CD4-positive, alpha-beta T cell (primary cell): ENCODE measurements at regions not wholly inside any gene's neighbourhood (a gene's known extent, or its start where the extent isn't known, plus 50 kb on each side); places are given as distances from the start of the nearest gene placed in this dataset.

Experiments
- ATAC-seq: fragments of 200-7000 bp; cut with Tn5 transposase; one replicate; pipeline ENCODE4 v1.10.0; 2022; ENCODE audit warnings: mild to moderate bottlenecking; ENCODE audit not compliant: poor library complexity
- CTCF ChIA-PET: fragments of 350-600 bp; sonication (Branson Sonifier 250); formaldehyde crosslinking; loops from one replicate; lab custom pipeline; 2021; ENCODE audit warnings: antibody characterized with exemption, inconsistent platforms; lab: Charles Lee
- POLR2A ChIA-PET: fragments of 350-600 bp; sonication (Branson Sonifier 250); formaldehyde crosslinking; loops from one replicate; lab custom pipeline; 2021; ENCODE audit warnings: antibody characterized with exemption, inconsistent platforms; lab: Charles Lee
- DNase-seq, 14 experiments: peaks; one replicate each; pipeline ENCODE4 v3.0.0-alpha.2; 2013 to 2020; ENCODE audit warnings: mixed read lengths in 2 of 14
- H3K27ac ChIP-seq, 2 donors: one replicate each; pipeline versions ENCODE4 v1.5.1 to v1.7.0; 2013; ENCODE audit warnings: low read length in 2 of 2, low read depth in 1 of 2, mild to moderate bottlenecking in 1 of 2
- H3K27me3 ChIP-seq, 2 experiments: 1 replicate in 1 of 2; 2 replicates in 1 of 2; pipeline versions ENCODE4 v1.6.1 to v1.7.0; 2013; ENCODE audit warnings: low read length in 2 of 2, control low read depth in 1 of 2, mild to moderate bottlenecking in 1 of 2, moderate library complexity in 1 of 2; ENCODE audit not compliant: insufficient read depth in 2 of 2, control insufficient read depth in 1 of 2
- H3K36me3 ChIP-seq: one replicate; pipeline ENCODE4 v1.6.1; 2013; ENCODE audit warnings: low read length, control low read depth; ENCODE audit not compliant: insufficient read depth
- H3K4me1 ChIP-seq: one replicate; pipeline ENCODE4 v1.6.1; 2013; ENCODE audit warnings: low read length, control low read depth; ENCODE audit not compliant: insufficient read depth
- H3K4me3 ChIP-seq: one replicate; pipeline ENCODE4 v1.5.1; 2013; ENCODE audit warnings: mild to moderate bottlenecking, low read length, moderate library complexity
- H3K9me3 ChIP-seq, 2 experiments: 1 replicate in 1 of 2; 2 replicates in 1 of 2; pipeline versions ENCODE4 v1.6.1 to v1.7.0; 2013; ENCODE audit warnings: low read length in 2 of 2, mild to moderate bottlenecking in 2 of 2, control low read depth in 1 of 2, moderate library complexity in 1 of 2; ENCODE audit not compliant: control insufficient read depth in 1 of 2, insufficient read depth in 1 of 2
- H3K27ac Mint-ChIP-seq: one replicate; pipeline ENCODE4 v1.8.0; 2020; ENCODE audit warnings: mixed read lengths
- H3K27me3 Mint-ChIP-seq: one replicate; pipeline ENCODE4 v1.8.0; 2021; ENCODE audit warnings: mixed read lengths
- H3K36me3 Mint-ChIP-seq: one replicate; pipeline ENCODE4 v1.8.0; 2021; ENCODE audit warnings: low read depth, mixed read lengths
- H3K4me1 Mint-ChIP-seq: one replicate; pipeline ENCODE4 v1.8.0; 2021; ENCODE audit warnings: low read depth, mixed read lengths
- H3K4me3 Mint-ChIP-seq: one replicate; pipeline ENCODE4 v1.8.0; 2020; ENCODE audit warnings: mild to moderate bottlenecking, mixed read lengths
- H3K9me3 Mint-ChIP-seq: one replicate; pipeline ENCODE4 v1.8.0; 2020; ENCODE audit warnings: mixed read lengths
- intact Hi-C, 2 experiments: fragments of 100-400 bp; cut with DNase I in 1 of 2; cut with micrococcal nuclease in 1 of 2; formaldehyde crosslinking; loops; one replicate each; pipeline versions ENCODE4 v1.15.1 to v1.9.0; 2023 to 2025; cut with DNase I, micrococcal nuclease
- TF ChIP-seq, protein P1 (sequence below): fragments of 200-600 bp; IDR thresholded peaks from one replicate; pipeline ENCODE4 v1.8.0; 2022; ENCODE audit warnings: antibody characterized with exemption, mild to moderate bottlenecking

DNA sequence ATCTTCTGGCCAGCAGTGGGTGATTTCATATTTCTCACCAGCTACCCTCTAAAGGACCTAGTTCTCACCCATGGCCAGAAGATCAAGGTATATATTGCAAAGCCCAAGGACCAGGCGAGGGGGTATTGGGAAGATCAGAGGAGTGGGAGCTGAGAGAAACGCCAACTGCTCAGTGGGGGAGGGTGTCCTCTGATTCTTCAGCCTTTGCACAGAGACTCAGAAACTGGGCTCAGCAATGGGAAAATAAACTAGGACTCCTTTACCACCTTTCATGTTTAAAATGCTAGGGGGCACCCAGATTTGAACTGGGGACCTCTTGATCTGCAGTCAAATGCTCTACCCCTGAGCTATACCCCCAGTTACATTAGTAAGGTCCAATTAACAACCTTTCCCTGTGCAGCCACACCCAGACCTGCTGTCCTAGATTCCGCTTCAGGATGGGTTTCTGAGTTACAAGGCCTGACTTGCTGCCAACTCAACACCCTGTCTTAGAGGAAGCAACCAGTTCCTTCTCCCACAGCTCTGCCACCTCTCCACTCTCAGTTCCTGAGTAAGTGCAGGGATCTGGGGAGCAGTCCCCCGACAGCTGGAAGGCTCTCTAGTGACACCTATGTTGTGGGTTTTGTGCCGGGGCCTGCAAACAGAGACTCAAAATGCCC, 93.5 kb downstream of the ZNF783 start:
- H3K4me3 Mint-ChIP-seq = no peak overlapping the region
- CTCF ChIA-PET = no interaction called here

DNA sequence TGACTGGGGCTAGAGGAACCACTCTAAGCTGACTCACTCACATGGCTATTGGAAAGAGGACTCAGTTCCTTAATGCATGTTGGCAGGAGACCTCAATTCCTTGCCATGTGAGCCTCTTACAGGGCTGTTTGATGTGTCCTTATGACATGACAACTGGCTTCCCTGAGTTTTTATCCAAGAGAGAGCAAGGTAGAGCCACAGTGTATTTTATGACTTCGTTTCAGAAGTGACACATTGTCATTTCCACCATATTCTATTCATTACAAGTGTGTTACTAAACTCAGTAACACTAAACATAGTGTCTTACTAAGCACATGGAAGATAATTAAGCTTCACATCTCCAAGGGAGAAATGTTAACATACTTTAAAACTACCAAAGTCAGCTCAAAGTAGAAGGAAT, 98.2 kb downstream of the ZNF777 start:
- no peak for ATAC-seq
- Histone ChIP-seq H3K27ac (no peak overlapping the region), H3K4me1 (no peaks in the 10 kb centered on the region), H3K4me3 (no peak overlapping the region), H3K9me3 (peaks cover 12 to 29% of the 10 kb centered on the region in 2 experiments), H3K27me3 (peaks cover 5 to 6% of the 10 kb centered on the region in 2 experiments), H3K36me3 (no peaks in the 10 kb centered on the region)
- no peak overlapping the region for H3K4me3 Mint-ChIP-seq
- H3K9me3 Mint-ChIP-seq = peaks cover 8% of the 10 kb centered on the region
- CTCF ChIA-PET = no interaction called here
- TF ChIP-seq, protein P1, sequence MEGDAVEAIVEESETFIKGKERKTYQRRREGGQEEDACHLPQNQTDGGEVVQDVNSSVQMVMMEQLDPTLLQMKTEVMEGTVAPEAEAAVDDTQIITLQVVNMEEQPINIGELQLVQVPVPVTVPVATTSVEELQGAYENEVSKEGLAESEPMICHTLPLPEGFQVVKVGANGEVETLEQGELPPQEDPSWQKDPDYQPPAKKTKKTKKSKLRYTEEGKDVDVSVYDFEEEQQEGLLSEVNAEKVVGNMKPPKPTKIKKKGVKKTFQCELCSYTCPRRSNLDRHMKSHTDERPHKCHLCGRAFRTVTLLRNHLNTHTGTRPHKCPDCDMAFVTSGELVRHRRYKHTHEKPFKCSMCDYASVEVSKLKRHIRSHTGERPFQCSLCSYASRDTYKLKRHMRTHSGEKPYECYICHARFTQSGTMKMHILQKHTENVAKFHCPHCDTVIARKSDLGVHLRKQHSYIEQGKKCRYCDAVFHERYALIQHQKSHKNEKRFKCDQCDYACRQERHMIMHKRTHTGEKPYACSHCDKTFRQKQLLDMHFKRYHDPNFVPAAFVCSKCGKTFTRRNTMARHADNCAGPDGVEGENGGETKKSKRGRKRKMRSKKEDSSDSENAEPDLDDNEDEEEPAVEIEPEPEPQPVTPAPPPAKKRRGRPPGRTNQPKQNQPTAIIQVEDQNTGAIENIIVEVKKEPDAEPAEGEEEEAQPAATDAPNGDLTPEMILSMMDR = no peak
- no peaks in the 10 kb centered on the region for H3K36me3 Mint-ChIP-seq
- H3K27me3 Mint-ChIP-seq = peaks cover 44% of the 10 kb centered on the region
- POLR2A ChIA-PET = no interaction called here
- no peak overlapping the region for H3K27ac Mint-ChIP-seq
- intact Hi-C loops = no loop called here
- no peaks in the 10 kb centered on the region for H3K4me1 Mint-ChIP-seq
- no peak for DNase-seq

More for the DNA sequence above, 93.5 kb downstream of the ZNF783 start:
- Histone ChIP-seq H3K27ac (no peak overlapping the region), H3K36me3 (no peaks in the 10 kb centered on the region), H3K27me3 (peaks cover 0 to under 1% of the 10 kb centered on the region in 2 experiments), H3K9me3 (peaks cover 0 to 17% of the 10 kb centered on the region in 2 experiments), H3K4me3 (no peak overlapping the region), H3K4me1 (no peaks in the 10 kb centered on the region)
- no peak for ATAC-seq
- DNase-seq = no peak
- intact Hi-C loops = no loop called here
- Mint-ChIP-seq H3K4me1 (no peaks in the 10 kb centered on the region), H3K36me3 (no peaks in the 10 kb centered on the region), H3K27ac (no peak overlapping the region), H3K27me3 (peaks cover 13% of the 10 kb centered on the region), H3K9me3 (peaks cover 3% of the 10 kb centered on the region)
- POLR2A ChIA-PET = no interaction called here
- TF ChIP-seq, protein P1 = no peak

DNA sequence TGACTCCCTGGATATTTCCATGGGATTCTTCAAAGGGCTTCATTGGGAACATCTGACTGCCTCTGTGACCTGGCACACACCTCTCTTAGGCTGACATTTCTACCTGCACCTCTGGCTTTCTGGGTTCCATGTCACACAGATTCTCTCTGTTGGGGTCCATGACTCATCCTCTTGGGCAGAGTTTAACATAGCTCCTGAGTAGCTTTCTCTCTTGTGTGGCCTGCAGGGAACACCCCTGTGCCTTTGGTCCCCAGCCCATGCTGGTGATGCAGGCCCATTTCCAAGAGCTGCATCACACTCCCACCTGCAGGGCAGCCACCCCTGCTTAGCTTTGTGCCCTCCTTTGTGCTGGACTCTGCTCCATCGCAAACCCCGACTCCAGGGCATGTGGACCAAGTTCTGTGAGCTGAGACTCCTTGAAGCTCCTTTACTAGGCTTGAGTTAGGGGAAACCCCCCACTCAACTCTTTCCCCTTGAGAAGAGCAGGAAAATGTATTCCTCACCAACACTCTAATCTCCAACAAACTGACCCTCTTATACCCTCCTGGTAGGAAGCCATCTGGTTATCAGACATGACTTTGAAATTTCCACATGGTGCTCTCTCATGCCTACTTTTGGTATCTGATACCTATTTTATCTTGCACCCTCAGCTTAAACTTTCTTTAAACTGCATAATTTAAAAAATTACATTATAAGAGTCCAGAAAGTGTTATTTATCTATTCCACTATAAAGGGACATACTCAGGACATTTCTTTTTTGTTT, 93.3 kb downstream of the ZNF777 start:
- Mint-ChIP-seq H3K27me3 (peaks cover 30% of the 10 kb centered on the region), H3K27ac (no peak overlapping the region), H3K9me3 (peaks cover 7% of the 10 kb centered on the region), H3K4me1 (no peaks in the 10 kb centered on the region), H3K4me3 (no peak overlapping the region), H3K36me3 (no peaks in the 10 kb centered on the region)
- peaks cover 5 to 6% of the 10 kb centered on the region in 2 experiments for H3K27me3 ChIP-seq
- intact Hi-C loops = no loop called here
- H3K9me3 ChIP-seq = peaks cover 12 to 19% of the 10 kb centered on the region in 2 experiments
- TF ChIP-seq, protein P1 = no peak
- DNase-seq (no peak), ATAC-seq (no peak)
- H3K27ac ChIP-seq = no peak overlapping the region
- POLR2A ChIA-PET = no interaction called here
- no peaks in the 10 kb centered on the region for H3K4me1 ChIP-seq
- H3K36me3 ChIP-seq = no peaks in the 10 kb centered on the region
- H3K4me3 ChIP-seq = no peak overlapping the region
- CTCF ChIA-PET = interaction anchor here (1.0 kb wide), 1 partner anchor 8 kb away, joined by 3 read pairs; no protein-coding TSS in a partner anchor
